Adrenal gland (tissue), 5 donors: ENCODE measurements at regions not wholly inside any gene's neighbourhood (a gene's known extent, or its start where the extent isn't known, plus 50 kb on each side); places are given as distances from the start of the nearest gene placed in this dataset.

Experiments used
- POLR2A ChIP-seq, 2 donors: fragments of 450-650 bp; IDR thresholded peaks; one replicate each; pipeline ENCODE4 v1.6.1; 2017; ENCODE audit warnings: antibody characterized with exemption in 2 of 2, mild to moderate bottlenecking in 2 of 2, moderate library complexity in 1 of 2
- TF ChIP-seq, protein P1 (sequence below), 6 experiments: fragments of 450-650 bp in 4 of 6; fragments of 200-600 bp in 2 of 6; sonication (generic) in 1 of 6; IDR thresholded peaks; 1 replicate in 5 of 6; 2 replicates in 1 of 6; pipeline versions ENCODE4 v1.5.1 to v1.8.0; 2016 to 2021; ENCODE audit warnings: antibody characterized with exemption in 6 of 6, mild to moderate bottlenecking in 2 of 6, moderate library complexity in 1 of 6
- donor health status: DM: no; HTN: no; CAD: no.

DNA sequence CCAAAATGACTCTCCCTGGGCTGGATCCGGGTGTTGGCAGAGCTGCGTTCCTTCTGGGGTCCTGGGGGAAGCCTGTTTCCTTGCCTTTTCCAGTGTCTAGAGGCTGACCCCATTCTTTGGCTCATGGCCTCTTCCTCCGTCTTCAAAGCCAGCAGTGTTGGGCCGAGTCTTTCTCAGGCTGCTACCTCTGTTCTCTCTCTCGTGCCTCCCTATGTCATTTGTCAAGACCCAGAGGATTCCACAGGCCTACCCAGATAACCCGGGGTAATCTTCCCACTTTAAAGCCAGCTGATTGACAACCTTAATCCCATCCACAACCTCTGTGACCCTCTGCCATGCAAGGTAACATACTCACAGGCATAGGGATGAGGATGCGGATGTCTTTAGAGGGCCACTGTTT lies 55.0 kb upstream of the KCNMB1 start:
- TF ChIP-seq, protein P1, sequence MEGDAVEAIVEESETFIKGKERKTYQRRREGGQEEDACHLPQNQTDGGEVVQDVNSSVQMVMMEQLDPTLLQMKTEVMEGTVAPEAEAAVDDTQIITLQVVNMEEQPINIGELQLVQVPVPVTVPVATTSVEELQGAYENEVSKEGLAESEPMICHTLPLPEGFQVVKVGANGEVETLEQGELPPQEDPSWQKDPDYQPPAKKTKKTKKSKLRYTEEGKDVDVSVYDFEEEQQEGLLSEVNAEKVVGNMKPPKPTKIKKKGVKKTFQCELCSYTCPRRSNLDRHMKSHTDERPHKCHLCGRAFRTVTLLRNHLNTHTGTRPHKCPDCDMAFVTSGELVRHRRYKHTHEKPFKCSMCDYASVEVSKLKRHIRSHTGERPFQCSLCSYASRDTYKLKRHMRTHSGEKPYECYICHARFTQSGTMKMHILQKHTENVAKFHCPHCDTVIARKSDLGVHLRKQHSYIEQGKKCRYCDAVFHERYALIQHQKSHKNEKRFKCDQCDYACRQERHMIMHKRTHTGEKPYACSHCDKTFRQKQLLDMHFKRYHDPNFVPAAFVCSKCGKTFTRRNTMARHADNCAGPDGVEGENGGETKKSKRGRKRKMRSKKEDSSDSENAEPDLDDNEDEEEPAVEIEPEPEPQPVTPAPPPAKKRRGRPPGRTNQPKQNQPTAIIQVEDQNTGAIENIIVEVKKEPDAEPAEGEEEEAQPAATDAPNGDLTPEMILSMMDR (IDR thresholded peaks at IDR 0.05) = no peak
- TF ChIP-seq POLR2A (IDR thresholded peaks at IDR 0.05) = no peak
